Smooth muscle cell (in vitro differentiated cells): ENCODE measurements at regions not wholly inside any gene's neighbourhood (a gene's known extent, or its start where the extent isn't known, plus 50 kb on each side); places are given as distances from the start of the nearest gene placed in this dataset.

Experiments used
- DNase-seq: peaks from one replicate; lab custom pipeline; 2025; ENCODE audit not compliant: unreplicated experiment; lab: John Stamatoyannopoulos, UW
- H2AFZ ChIP-seq: fragments of 200-600 bp; sonication (generic); 2 replicates; pipeline ENCODE4 v1.6.0; 2016; ENCODE audit warnings: antibody characterized with exemption, low read depth, mild to moderate bottlenecking
- H3F3A ChIP-seq: fragments of 200-600 bp; sonication (generic); 2 replicates; pipeline ENCODE4 v1.6.0; 2017; ENCODE audit warnings: antibody characterized with exemption, low read depth
- H3K27ac ChIP-seq: fragments of 200-600 bp; sonication (generic); 2 replicates; pipeline ENCODE4 v1.5.1; 2016; ENCODE audit warnings: low read depth, mild to moderate bottlenecking
- H3K27me3 ChIP-seq: fragments of 200-600 bp; sonication (generic); 2 replicates; pipeline ENCODE4 v1.6.1; 2016; ENCODE audit warnings: low read depth, mild to moderate bottlenecking
- H3K36me3 ChIP-seq: fragments of 200-600 bp; sonication (generic); 2 replicates; pipeline ENCODE4 v1.5.1; 2016; ENCODE audit warnings: low read depth
- H3K4me1 ChIP-seq: fragments of 200-600 bp; sonication (generic); 2 replicates; pipeline ENCODE4 v1.5.1; 2016; ENCODE audit warnings: low read depth
- H3K4me2 ChIP-seq: fragments of 200-600 bp; sonication (generic); 2 replicates; pipeline ENCODE4 v1.6.0; 2016; ENCODE audit warnings: mild to moderate bottlenecking
- H3K4me3 ChIP-seq: fragments of 200-600 bp; sonication (generic); 2 replicates; pipeline ENCODE4 v1.5.1; 2016; ENCODE audit warnings: mild to moderate bottlenecking
- H3K79me2 ChIP-seq: fragments of 200-600 bp; sonication (generic); 2 replicates; pipeline ENCODE4 v1.6.0; 2016; ENCODE audit warnings: low read depth, mild to moderate bottlenecking
- H3K9ac ChIP-seq: fragments of 200-600 bp; sonication (generic); 2 replicates; pipeline ENCODE4 v1.6.0; 2016; ENCODE audit warnings: low read depth
- H3K9me3 ChIP-seq: fragments of 200-600 bp; sonication (generic); replicated peaks from 2 replicates; pipeline ENCODE4 v1.5.1; 2016; ENCODE audit warnings: low read depth
- H4K20me1 ChIP-seq: fragments of 200-600 bp; sonication (generic); 2 replicates; pipeline ENCODE4 v1.6.0; 2016; ENCODE audit warnings: low read depth
- CTCF ChIP-seq: fragments of 200-600 bp; sonication (generic); IDR thresholded peaks from 2 replicates; pipeline ENCODE4 v1.5.1; 2017; ENCODE audit warnings: borderline replicate concordance, mild to moderate bottlenecking, antibody characterized with exemption; ENCODE audit not compliant: insufficient read depth, poor library complexity, severe bottlenecking
- WGBS: methylation state at CpG from one replicate; pipeline ENCODE4 v1.1.7; 2016; ENCODE audit warnings: low lambda C conversion rate; 5-methylcytosine and 5-hydroxymethylcytosine counted together

- Histone ChIP-seq H3F3A (peaks cover 5% of the 10 kb centered on the region), H3K27ac (no peak overlapping the region), H3K4me1 (peaks cover 7% of the 10 kb centered on the region), H3K36me3 (no peaks in the 10 kb centered on the region), H3K4me3 (no peak overlapping the region), H4K20me1 (no peaks in the 10 kb centered on the region), H2AFZ (no peak overlapping the region), H3K4me2 (no peak overlapping the region), H3K27me3 (no peaks in the 10 kb centered on the region), H3K9ac (no peak overlapping the region), H3K9me3 (no peaks in the 10 kb centered on the region), H3K79me2 (no peaks in the 10 kb centered on the region)
- DNase-seq: no peak
- 86% methylated on average over 2 of the region's 2 CpGs for WGBS
- no peak for TF ChIP-seq CTCF
These were observed 125.6 kb upstream of the PRNP start for GRCh38 chr20:4560667-4561066.

GRCh38 chr20:4559906-4560305 lies 126.3 kb upstream of the PRNP start:
- no peak overlapping the region for H2AFZ ChIP-seq
- H3K36me3 ChIP-seq: no peaks in the 10 kb centered on the region
- H3K79me2 ChIP-seq: no peaks in the 10 kb centered on the region
- H3K27ac ChIP-seq: no peak overlapping the region
- no peak for DNase-seq
- WGBS: 88% methylated on average over 2 of the region's 2 CpGs
- H3K9me3 ChIP-seq: no peaks in the 10 kb centered on the region
- H3K4me1 ChIP-seq: peaks cover 9% of the 10 kb centered on the region
- H3K4me3 ChIP-seq: no peak overlapping the region
- peaks cover 7% of the 10 kb centered on the region for H3F3A ChIP-seq
- H4K20me1 ChIP-seq: no peaks in the 10 kb centered on the region
- H3K4me2 ChIP-seq: no peak overlapping the region
- TF ChIP-seq CTCF: no peak
- no peaks in the 10 kb centered on the region for H3K27me3 ChIP-seq
- no peak overlapping the region for H3K9ac ChIP-seq

GRCh38 chr20:4559106-4559505 lies 127.2 kb upstream of the PRNP start:
- Histone ChIP-seq H4K20me1 (no peaks in the 10 kb centered on the region), H3K4me1 (peaks cover 9% of the 10 kb centered on the region), H3K9me3 (no peaks in the 10 kb centered on the region), H3K4me3 (no peak overlapping the region), H3F3A (peaks cover 7% of the 10 kb centered on the region), H3K79me2 (no peaks in the 10 kb centered on the region), H3K9ac (no peak overlapping the region), H3K4me2 (no peak overlapping the region), H3K27ac (no peak overlapping the region), H3K36me3 (no peaks in the 10 kb centered on the region), H3K27me3 (no peaks in the 10 kb centered on the region), H2AFZ (no peak overlapping the region)
- DNase-seq: no peak
- no peak for TF ChIP-seq CTCF

GRCh38 chr20:4556781-4557180 lies 129.5 kb upstream of the PRNP start:
- H2AFZ ChIP-seq: no peak overlapping the region
- H3K4me1 ChIP-seq: peaks cover 9% of the 10 kb centered on the region
- no peaks in the 10 kb centered on the region for H3K36me3 ChIP-seq
- peaks cover 7% of the 10 kb centered on the region for H3F3A ChIP-seq
- no peaks in the 10 kb centered on the region for H3K9me3 ChIP-seq
- H3K4me3 ChIP-seq: no peak overlapping the region
- H3K9ac ChIP-seq: no peak overlapping the region
- no peaks in the 10 kb centered on the region for H3K79me2 ChIP-seq
- no peak overlapping the region for H3K4me2 ChIP-seq
- no peak overlapping the region for H3K27ac ChIP-seq
- no peak for TF ChIP-seq CTCF
- H4K20me1 ChIP-seq: no peaks in the 10 kb centered on the region
- H3K27me3 ChIP-seq: no peaks in the 10 kb centered on the region
- WGBS: 66% methylated on average over 4 of the region's 4 CpGs
- no peak for DNase-seq
